Chondrocyte (in vitro differentiated cells): ENCODE measurements at regions not wholly inside any gene's neighbourhood (a gene's known extent, or its start where the extent isn't known, plus 50 kb on each side); places are given as distances from the start of the nearest gene placed in this dataset.

Experiments
- DNase-seq: peaks from one replicate; pipeline ENCODE4 v3.0.0; 2021; ENCODE audit warnings: mixed read lengths, low spot score
- H3K27ac Mint-ChIP-seq: one replicate; pipeline ENCODE4 v1.8.0; 2021; ENCODE audit warnings: mild to moderate bottlenecking, moderate library complexity, mixed read lengths; ENCODE audit not compliant: unreplicated experiment
- H3K27me3 Mint-ChIP-seq: 2 replicates; pipeline ENCODE4 v1.8.0; 2021; ENCODE audit warnings: low read depth, mixed read lengths
- H3K36me3 Mint-ChIP-seq: 2 replicates; pipeline ENCODE4 v1.8.0; 2021; ENCODE audit warnings: low read depth, mixed read lengths
- H3K4me1 Mint-ChIP-seq: 2 replicates; pipeline ENCODE4 v1.8.0; 2021; ENCODE audit warnings: low read depth, mild to moderate bottlenecking, mixed read lengths
- H3K4me3 Mint-ChIP-seq: one replicate; pipeline ENCODE4 v1.8.0; 2021; ENCODE audit warnings: mild to moderate bottlenecking, moderate library complexity, mixed read lengths; ENCODE audit not compliant: unreplicated experiment
- H3K9me3 Mint-ChIP-seq: 2 replicates; pipeline ENCODE4 v1.8.0; 2021; ENCODE audit warnings: low read depth, mixed read lengths
- TF ChIP-seq, protein P1 (sequence below): fragments of 200-600 bp; sonication (generic); IDR thresholded peaks from 2 replicates; pipeline ENCODE4 v1.5.0; 2021; ENCODE audit warnings: antibody characterized with exemption, mild to moderate bottlenecking, moderate library complexity

DNA sequence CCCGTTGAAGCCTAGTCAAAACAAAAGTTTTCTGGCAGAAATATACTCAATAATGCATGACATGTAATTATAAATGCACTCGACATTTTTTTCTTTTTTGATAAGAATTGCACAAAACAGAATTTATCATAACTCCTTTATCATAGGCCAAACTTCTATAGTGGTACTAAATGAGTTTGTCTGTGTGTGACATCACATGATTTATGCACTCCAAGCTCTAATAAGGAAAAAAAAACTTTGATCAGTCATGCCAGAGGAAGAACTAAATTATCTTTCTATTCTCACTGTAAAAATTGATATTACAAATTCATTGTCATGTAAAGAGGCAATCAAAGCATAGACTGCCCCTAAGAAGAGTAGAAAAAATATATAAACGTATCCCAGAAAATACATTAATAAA is 112.4 kb upstream of the NOCT start:
- Mint-ChIP-seq H3K4me3 (no peak overlapping the region), H3K4me1 (peaks cover 5% of the 10 kb centered on the region), H3K27ac (no peak overlapping the region), H3K36me3 (no peaks in the 10 kb centered on the region), H3K9me3 (no peaks in the 10 kb centered on the region), H3K27me3 (no peaks in the 10 kb centered on the region)
- DNase-seq = no peak
- TF ChIP-seq, protein P1, sequence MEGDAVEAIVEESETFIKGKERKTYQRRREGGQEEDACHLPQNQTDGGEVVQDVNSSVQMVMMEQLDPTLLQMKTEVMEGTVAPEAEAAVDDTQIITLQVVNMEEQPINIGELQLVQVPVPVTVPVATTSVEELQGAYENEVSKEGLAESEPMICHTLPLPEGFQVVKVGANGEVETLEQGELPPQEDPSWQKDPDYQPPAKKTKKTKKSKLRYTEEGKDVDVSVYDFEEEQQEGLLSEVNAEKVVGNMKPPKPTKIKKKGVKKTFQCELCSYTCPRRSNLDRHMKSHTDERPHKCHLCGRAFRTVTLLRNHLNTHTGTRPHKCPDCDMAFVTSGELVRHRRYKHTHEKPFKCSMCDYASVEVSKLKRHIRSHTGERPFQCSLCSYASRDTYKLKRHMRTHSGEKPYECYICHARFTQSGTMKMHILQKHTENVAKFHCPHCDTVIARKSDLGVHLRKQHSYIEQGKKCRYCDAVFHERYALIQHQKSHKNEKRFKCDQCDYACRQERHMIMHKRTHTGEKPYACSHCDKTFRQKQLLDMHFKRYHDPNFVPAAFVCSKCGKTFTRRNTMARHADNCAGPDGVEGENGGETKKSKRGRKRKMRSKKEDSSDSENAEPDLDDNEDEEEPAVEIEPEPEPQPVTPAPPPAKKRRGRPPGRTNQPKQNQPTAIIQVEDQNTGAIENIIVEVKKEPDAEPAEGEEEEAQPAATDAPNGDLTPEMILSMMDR = no peak

DNA sequence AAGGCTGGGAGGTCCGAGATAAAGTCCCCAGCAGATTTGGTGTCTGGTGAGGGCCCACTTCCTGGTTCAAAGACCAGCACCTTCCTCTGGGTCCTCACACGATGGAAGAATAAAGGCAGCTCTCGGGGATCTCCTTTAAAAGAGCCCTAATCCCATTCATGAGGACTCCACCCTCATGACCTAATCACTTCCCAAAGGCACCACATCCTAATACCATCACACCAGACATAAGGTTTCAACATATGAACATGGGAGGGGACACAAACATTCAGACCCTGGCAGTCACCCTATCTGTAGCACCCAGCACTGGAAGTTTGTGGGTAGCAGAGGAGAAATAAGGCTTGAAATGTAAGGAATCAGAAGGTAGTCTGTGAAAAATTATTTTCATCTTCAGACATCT is 112.9 kb upstream of the NOCT start:
- no peaks in the 10 kb centered on the region for H3K27me3 Mint-ChIP-seq
- H3K27ac Mint-ChIP-seq = no peak overlapping the region
- H3K4me1 Mint-ChIP-seq = peaks cover 10% of the 10 kb centered on the region
- no peak overlapping the region for H3K4me3 Mint-ChIP-seq
- TF ChIP-seq, protein P1 = no peak
- no peaks in the 10 kb centered on the region for H3K9me3 Mint-ChIP-seq
- H3K36me3 Mint-ChIP-seq = no peaks in the 10 kb centered on the region
- no peak for DNase-seq

DNA sequence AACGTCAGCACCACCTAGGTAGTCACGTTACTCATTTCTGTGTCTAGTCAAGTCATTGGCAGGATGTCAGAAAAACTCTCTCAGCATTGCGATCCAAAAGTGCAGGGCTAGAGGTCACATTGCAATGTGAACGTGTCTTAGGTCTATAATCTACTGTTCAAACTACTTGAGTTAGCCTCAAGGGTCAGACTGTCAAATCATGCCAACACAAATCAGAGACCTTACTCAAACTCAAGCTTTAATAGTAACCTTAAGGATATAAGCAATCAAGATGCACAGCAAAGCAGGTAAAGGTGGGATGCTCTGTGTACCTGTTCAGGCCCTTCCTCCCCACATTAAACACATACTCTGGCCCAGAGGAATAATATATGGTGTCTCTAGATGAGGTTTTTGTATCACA is 114.4 kb upstream of the NOCT start:
- Mint-ChIP-seq H3K36me3 (no peaks in the 10 kb centered on the region), H3K4me1 (peaks cover 13% of the 10 kb centered on the region), H3K4me3 (no peak overlapping the region), H3K9me3 (no peaks in the 10 kb centered on the region), H3K27me3 (no peaks in the 10 kb centered on the region), H3K27ac (no peak overlapping the region)
- DNase-seq = no peak
- TF ChIP-seq, protein P1 = no peak

DNA sequence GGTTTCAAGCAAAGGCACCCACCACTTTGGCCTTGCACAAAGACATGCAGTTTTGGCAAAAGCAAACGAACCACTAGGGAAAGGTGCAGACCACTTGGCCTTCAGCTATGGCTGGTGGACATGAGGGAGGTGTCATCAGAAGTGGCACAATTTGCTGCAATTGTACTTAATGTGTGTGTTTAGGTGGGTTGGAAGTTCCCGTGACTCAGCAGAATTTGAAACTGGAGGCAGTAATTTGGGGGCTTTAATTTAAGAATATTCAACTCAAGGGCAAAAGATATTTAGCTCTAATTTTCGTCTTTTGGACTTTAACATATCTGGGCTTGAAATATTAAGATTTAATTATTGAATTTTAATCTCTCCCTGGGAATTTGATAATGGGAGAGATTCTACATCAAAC is 115.6 kb upstream of the NOCT start:
- H3K4me3 Mint-ChIP-seq = no peak overlapping the region
- no peaks in the 10 kb centered on the region for H3K27me3 Mint-ChIP-seq
- H3K36me3 Mint-ChIP-seq = no peaks in the 10 kb centered on the region
- DNase-seq = no peak
- TF ChIP-seq, protein P1 = no peak
- H3K27ac Mint-ChIP-seq = no peak overlapping the region
- peaks cover 13% of the 10 kb centered on the region for H3K4me1 Mint-ChIP-seq
- H3K9me3 Mint-ChIP-seq = no peaks in the 10 kb centered on the region

DNA sequence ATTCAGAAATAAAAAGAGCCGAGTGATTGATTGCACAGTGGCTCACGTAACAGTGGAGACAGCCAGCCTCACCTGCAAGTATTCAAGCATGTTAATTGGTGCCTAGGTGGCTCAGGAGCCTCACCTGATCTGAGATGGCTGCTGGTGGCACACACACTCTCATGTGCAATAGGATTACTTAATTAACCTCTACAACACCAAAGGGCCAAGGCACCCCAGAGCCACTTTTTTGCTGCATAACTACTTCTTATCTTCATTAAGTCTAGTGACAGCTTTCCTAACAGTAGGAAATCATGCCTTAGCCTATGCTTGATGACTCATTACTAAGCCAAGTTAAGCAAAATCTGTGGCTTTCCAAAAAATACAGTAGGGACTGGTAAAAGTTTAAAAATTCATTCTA is 117.3 kb upstream of the NOCT start:
- H3K9me3 Mint-ChIP-seq = no peaks in the 10 kb centered on the region
- H3K27me3 Mint-ChIP-seq = no peaks in the 10 kb centered on the region
- TF ChIP-seq, protein P1 = no peak
- H3K36me3 Mint-ChIP-seq = no peaks in the 10 kb centered on the region
- H3K27ac Mint-ChIP-seq = no peak overlapping the region
- peaks cover 16% of the 10 kb centered on the region for H3K4me1 Mint-ChIP-seq
- no peak for DNase-seq
- no peak overlapping the region for H3K4me3 Mint-ChIP-seq
